ENCODE measurements at regions not wholly inside any gene's neighbourhood (a gene's known extent, or its start where the extent isn't known, plus 50 kb on each side); places are given as distances from the start of the nearest gene placed in this dataset.
A peak's percentile ranks its signal among the peaks of the same experiment; 100 is the strongest.

DNA sequence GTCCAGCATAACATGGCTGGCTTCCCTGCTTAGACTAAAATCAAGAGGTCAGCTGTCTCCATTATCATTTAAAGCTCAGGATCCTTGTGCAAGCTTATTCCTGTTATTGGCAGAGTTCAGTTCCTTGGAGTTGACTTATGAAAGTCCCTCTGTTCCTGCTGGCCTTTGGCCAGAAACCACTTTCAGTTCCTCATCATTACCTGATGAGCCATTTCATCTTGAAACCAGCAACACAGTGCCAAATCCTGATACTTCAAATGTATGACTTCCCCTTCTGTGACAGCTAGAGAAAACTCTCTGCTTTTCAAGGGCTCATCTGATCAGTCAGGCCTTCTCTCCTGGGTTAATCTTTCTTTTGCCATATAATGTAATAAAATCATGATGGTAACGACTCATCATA is 110.6 kb upstream of the FSTL5 start:
- FAIRE-seq (peak; percentile 33), DNase-seq (ENCODE audit: extremely low spot score, insufficient read length, low read depth) (no peak)

DNA sequence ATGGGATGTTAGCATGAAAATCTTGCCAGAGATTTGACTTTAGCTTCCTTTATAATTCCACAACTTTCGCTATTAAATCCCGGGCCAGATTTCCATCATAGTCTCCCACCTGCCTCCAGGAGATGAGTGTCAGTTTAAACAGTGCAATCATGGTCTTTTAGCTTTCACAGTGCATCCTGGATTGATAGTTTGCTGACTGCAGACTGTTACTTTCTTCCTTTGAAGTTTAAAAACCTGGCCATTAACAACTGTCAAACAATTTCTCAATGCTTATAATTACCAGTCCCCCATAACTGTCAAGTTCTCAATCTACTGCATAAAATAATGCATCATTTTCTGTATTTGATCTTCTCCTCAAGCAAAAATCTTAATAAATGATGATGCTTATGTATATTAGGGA is 108.4 kb upstream of the FSTL5 start:
- DNase-seq (ENCODE audit: extremely low spot score, insufficient read length, low read depth) (no peak), FAIRE-seq (no peak)

DNA sequence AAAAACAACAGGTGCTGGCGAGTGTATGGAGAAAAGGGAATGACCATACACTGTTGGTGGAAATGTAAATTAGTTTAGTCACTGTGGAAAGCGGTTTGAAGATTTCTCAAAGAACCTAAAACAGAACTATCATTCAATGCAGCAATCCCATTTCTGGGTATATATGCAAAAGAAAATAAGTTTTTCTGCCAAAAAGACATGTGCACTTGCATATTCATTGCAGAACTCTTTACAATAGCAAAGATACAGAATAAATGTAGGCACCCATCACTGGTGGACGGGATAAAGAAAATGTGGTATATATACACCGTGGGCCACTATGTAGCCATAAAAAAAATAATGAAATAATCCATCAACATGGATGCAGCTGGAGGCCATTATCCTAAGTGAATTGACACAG is 105.1 kb upstream of the FSTL5 start:
- FAIRE-seq (no peak), DNase-seq (ENCODE audit: extremely low spot score, insufficient read length, low read depth) (no peak)

DNA sequence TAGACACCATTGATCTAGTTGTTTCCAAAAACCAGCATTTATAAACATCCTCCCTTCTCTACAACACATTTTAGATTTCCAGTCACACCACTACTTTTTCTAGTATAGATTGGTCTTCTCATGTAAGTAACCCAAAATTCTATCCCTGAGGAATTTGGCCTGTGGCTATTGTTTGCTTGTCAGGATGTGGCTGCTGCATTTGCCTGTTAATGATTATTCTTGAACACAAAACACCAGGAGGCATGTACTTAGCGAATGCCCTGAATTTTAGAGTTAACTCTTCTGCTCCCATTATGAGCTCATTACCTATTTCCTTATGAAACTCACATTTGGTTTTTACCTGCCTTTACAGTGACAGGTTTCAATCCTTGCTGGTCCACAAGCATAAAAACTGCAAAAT is 102.0 kb upstream of the FSTL5 start:
- FAIRE-seq (no peak), DNase-seq (ENCODE audit: extremely low spot score, insufficient read length, low read depth) (no peak)

DNA sequence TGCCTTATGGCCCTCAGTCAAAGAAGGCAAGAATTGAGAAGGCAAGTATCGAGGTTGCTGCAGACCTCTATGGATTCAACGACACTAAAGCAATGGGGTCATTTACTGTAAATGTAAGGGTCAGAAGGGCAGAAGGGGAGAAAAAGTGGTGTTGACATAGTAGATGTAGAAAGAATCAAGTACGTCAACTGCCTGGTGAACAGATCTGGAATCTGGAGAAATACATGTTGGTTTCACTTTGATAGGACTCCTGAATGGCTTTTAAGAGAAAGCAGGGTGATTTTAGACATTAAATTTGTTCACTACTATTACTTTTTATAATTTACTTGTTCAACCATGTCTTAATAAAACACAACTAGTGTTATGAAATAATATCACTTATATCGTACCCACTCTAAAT is 81.3 kb upstream of the FSTL5 start:
- no peak for FAIRE-seq
- no peak for DNase-seq (ENCODE audit: extremely low spot score, insufficient read length, low read depth)

DNA sequence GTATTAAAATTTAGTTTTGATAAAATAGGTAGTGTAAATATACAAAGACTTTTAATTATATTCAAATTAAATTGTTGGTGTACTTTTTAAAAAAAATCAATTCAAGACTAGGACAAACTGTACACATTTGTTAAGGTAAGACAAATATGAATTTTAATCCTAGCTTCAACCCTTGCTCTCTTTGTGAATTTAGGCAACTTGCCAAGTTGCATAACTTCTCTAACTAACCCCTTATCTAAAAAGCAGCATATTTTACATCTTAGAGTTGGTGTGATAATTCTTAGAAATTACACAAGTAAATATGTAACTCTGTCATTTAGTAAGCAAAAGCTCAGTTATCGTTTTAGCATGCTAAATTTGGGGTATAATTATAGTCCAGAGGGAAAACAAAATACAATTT is 78.1 kb upstream of the FSTL5 start:
- FAIRE-seq, result no peak
- no peak for DNase-seq (ENCODE audit: extremely low spot score, insufficient read length, low read depth)

DNA sequence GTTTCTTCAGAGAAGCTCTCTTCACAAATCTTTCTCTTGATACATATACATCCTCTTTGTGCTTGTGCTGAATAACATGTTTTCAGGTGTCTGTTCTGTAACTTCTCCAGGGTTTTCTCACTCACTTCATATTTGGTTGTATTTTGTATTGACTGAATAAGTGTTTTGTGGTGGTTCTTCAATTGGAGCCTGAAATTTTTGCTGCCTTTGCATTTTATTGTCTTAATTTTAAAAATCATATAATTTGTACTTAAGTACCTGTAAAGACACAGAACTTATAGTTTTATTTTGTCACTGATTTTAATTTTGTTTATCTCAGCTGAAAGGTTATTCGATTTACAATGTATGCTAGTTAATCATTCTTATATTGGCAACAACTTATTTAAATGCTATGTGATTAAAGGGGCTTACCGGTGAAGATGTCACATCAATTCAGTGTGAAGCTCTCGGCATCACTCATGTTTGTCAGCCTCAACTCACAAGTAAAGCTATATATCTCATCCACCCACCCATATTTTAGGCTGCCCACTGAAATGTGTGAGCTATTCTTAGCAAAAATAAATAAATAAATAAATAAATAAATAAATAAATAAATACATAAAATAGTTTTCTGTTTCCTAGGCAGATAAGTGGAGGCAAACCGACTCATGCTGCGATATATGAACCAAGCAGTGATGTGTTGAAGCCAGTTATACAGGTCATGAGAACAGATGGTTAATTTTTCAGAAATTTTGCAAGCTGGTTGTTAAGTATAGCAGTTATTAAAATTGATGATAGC is 76.4 kb upstream of the FSTL5 start:
- no peak for DNase-seq (ENCODE audit: extremely low spot score, insufficient read length, low read depth)
- FAIRE-seq, result no peak

DNA sequence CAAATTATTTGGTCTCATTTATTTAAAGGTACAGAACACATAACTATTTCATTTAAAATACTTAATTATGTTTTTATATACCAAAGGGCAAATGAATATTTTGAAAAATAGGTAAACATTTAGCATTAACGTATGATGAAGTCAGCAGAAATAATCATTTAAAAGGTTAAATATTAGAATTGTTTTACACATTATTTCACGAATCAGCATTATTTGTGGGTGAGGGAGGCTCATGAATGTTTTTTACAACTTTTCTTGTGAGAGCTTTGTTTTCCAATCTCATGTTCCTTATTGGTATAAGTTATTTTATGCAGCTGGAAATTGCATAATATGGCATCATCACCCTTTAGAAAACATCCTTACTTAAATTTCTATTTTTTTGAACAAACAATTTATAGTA is 73.9 kb upstream of the FSTL5 start:
- FAIRE-seq (no peak), DNase-seq (ENCODE audit: extremely low spot score, insufficient read length, low read depth) (no peak)

DNA sequence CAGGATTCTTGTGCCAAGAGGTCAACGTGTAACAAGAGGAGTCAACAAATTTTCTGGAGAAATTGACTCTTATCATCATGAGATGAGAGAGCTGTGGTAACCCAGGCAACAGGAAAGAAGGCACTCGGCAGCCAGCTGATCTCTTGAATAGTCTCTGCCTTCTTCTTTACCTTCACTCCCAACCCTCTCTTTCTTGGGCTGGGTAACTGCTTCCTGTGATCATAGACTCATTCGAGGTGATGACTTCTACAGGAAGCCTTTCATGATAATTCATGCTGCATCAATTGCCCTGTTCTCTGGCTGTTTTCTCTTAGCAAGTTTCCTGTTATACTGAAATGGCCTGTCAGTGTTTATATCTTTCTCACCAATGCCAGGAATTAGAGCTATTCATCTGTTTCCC is 70.8 kb upstream of the FSTL5 start:
- no peak for FAIRE-seq
- DNase-seq (ENCODE audit: extremely low spot score, insufficient read length, low read depth), result no peak

DNA sequence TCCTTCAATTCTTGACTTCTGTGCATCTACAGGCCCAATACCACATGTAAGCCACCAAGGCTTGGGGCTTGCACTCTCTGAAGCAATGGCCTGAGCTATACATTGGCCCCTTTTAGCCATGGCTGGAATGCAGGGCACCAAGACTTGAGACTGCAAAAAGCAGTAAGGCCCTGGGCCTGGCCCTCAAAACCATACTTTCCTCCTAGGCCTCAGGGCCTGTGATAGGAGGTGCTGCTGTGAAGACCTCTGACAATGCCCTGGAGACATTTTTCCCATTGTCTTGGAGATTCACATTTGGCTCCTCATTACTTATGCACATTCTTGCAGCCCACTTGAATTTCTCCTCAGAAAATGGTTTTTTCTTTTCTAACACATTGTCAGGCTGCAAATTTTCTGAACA is 68.5 kb upstream of the FSTL5 start:
- DNase-seq (ENCODE audit: extremely low spot score, insufficient read length, low read depth) (no peak), FAIRE-seq (no peak)

DNA sequence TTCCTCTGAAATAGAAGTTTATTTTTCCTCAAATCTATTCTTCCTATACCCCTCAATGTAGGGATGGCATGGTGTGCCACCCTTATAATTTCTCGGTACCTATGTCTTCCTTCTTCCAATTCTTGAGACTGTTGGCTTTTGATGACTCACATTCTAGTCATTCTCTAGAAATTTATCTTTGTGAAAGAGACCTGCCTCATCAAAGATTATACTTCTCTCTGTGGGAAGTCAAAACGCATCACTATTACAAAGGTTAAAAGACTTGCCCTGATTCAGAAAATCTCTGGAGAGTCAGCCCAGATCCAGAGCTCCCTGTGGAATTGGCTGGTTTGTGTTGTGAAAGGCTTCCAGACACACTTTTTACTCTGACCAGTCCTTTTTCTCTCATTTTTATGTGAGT is 65.9 kb upstream of the FSTL5 start:
- no peak for FAIRE-seq
- no peak for DNase-seq (ENCODE audit: extremely low spot score, insufficient read length, low read depth)

DNA sequence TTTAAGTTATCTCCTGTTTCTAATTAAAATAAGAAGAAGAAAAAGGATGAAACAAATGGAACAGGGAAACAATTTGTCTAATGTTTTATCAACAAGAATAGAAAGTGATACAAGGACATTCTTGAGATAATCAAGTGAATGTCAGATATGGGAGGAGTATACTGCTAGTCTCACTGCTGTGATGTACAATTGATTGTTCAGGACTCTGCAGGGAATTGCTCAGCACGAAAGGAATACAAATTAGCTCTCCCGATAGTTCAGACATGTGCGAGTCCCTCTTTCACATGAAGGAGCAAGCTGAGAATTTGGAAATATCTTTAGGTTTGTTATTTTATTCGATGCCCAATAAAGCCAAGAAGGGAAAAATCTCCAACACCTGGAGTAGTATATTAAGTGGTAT is 57.3 kb upstream of the FSTL5 start:
- DNase-seq (ENCODE audit: extremely low spot score, insufficient read length, low read depth) (no peak), FAIRE-seq (no peak)

Data from GM18507 (cell line).